ENCODE measurements at regions not wholly inside any gene's neighbourhood (a gene's known extent, or its start where the extent isn't known, plus 50 kb on each side); places are given as distances from the start of the nearest gene placed in this dataset.
"Not testable (repeated sequence)": the region's sequence is repeated elsewhere in the genome, so short reads cannot be mapped to it uniquely, and the experiment has no call there.

GRCh38 chr6:8934318-8934717 is 499.0 kb upstream of the SLC35B3 start:
- Histone ChIP-seq H3K9me3 (ENCODE audit: control insufficient read depth in 2 of 2, low read length in 2 of 2) (no peaks in the 10 kb centered on the region), H3K36me3 (ENCODE audit: control insufficient read depth in 2 of 2, insufficient read depth in 2 of 2, low read length in 2 of 2) (no peaks in the 10 kb centered on the region), H3K27me3 (ENCODE audit: control insufficient read depth in 1 of 2, insufficient read depth in 2 of 2, low read length in 2 of 2) (no peaks in the 10 kb centered on the region), H3K4me3 (ENCODE audit: low read length in 2 of 2) (no peak overlapping the region), H3K9ac (ENCODE audit: low read length in 2 of 2) (no peak overlapping the region), H3K27ac (ENCODE audit: low read length) (no peak overlapping the region), H3K4me1 (ENCODE audit: control insufficient read depth, insufficient read depth, low read length) (no peaks in the 10 kb centered on the region)

- Histone ChIP-seq H3K4me3 (ENCODE audit: low read length in 2 of 2) (no peak overlapping the region), H3K27me3 (ENCODE audit: control insufficient read depth in 1 of 2, insufficient read depth in 2 of 2, low read length in 2 of 2) (no peaks in the 10 kb centered on the region), H3K4me1 (ENCODE audit: control insufficient read depth, insufficient read depth, low read length) (no peaks in the 10 kb centered on the region), H3K27ac (ENCODE audit: low read length) (no peak overlapping the region), H3K9me3 (ENCODE audit: control insufficient read depth in 2 of 2, low read length in 2 of 2) (no peaks in the 10 kb centered on the region), H3K9ac (ENCODE audit: low read length in 2 of 2) (no peak overlapping the region), H3K36me3 (ENCODE audit: control insufficient read depth in 2 of 2, insufficient read depth in 2 of 2, low read length in 2 of 2) (no peaks in the 10 kb centered on the region)
Observed at GRCh38 chr6:8930009-8930408, 494.7 kb upstream of the SLC35B3 start.

- H3K9ac ChIP-seq (ENCODE audit: low read length in 2 of 2); H3K36me3 ChIP-seq (ENCODE audit: control insufficient read depth in 2 of 2, insufficient read depth in 2 of 2, low read length in 2 of 2); H3K4me1 ChIP-seq (ENCODE audit: control insufficient read depth, insufficient read depth, low read length); H3K27me3 ChIP-seq (ENCODE audit: control insufficient read depth in 1 of 2, insufficient read depth in 2 of 2, low read length in 2 of 2); H3K4me3 ChIP-seq (ENCODE audit: low read length in 2 of 2); H3K27ac ChIP-seq (ENCODE audit: low read length); H3K9me3 ChIP-seq (ENCODE audit: control insufficient read depth in 2 of 2, low read length in 2 of 2): not testable (repeated sequence)
Observed at GRCh38 chr6:8920244-8920643, 484.9 kb upstream of the SLC35B3 start.

GRCh38 chr6:8918196-8918595 is 482.9 kb upstream of the SLC35B3 start:
- Histone ChIP-seq H3K36me3 (ENCODE audit: control insufficient read depth in 2 of 2, insufficient read depth in 2 of 2, low read length in 2 of 2) (no peaks in the 10 kb centered on the region), H3K4me3 (ENCODE audit: low read length in 2 of 2) (no peak overlapping the region), H3K27me3 (ENCODE audit: control insufficient read depth in 1 of 2, insufficient read depth in 2 of 2, low read length in 2 of 2) (no peaks in the 10 kb centered on the region), H3K9ac (ENCODE audit: low read length in 2 of 2) (no peak overlapping the region), H3K9me3 (ENCODE audit: control insufficient read depth in 2 of 2, low read length in 2 of 2) (peaks cover 0 to 5% of the 10 kb centered on the region in 2 donors), H3K4me1 (ENCODE audit: control insufficient read depth, insufficient read depth, low read length) (no peaks in the 10 kb centered on the region), H3K27ac (ENCODE audit: low read length) (no peak overlapping the region)

- Histone ChIP-seq H3K27me3 (ENCODE audit: control insufficient read depth in 1 of 2, insufficient read depth in 2 of 2, low read length in 2 of 2) (no peaks in the 10 kb centered on the region), H3K9ac (ENCODE audit: low read length in 2 of 2) (no peak overlapping the region), H3K9me3 (ENCODE audit: control insufficient read depth in 2 of 2, low read length in 2 of 2) (peaks cover 0 to 5% of the 10 kb centered on the region in 2 donors), H3K27ac (ENCODE audit: low read length) (no peak overlapping the region), H3K4me3 (ENCODE audit: low read length in 2 of 2) (no peak overlapping the region), H3K4me1 (ENCODE audit: control insufficient read depth, insufficient read depth, low read length) (no peaks in the 10 kb centered on the region), H3K36me3 (ENCODE audit: control insufficient read depth in 2 of 2, insufficient read depth in 2 of 2, low read length in 2 of 2) (no peaks in the 10 kb centered on the region)
Observed at GRCh38 chr6:8914700-8915099, 479.4 kb upstream of the SLC35B3 start.

GRCh38 chr6:8908638-8909037 is 473.3 kb upstream of the SLC35B3 start:
- Histone ChIP-seq H3K4me3 (ENCODE audit: low read length in 2 of 2) (no peak overlapping the region), H3K36me3 (ENCODE audit: control insufficient read depth in 2 of 2, insufficient read depth in 2 of 2, low read length in 2 of 2) (no peaks in the 10 kb centered on the region), H3K4me1 (ENCODE audit: control insufficient read depth, insufficient read depth, low read length) (no peaks in the 10 kb centered on the region), H3K9me3 (ENCODE audit: control insufficient read depth in 2 of 2, low read length in 2 of 2) (peaks cover 0 to under 1% of the 10 kb centered on the region in 2 donors), H3K9ac (ENCODE audit: low read length in 2 of 2) (no peak overlapping the region), H3K27ac (ENCODE audit: low read length) (no peak overlapping the region), H3K27me3 (ENCODE audit: control insufficient read depth in 1 of 2, insufficient read depth in 2 of 2, low read length in 2 of 2) (no peaks in the 10 kb centered on the region)

- Histone ChIP-seq H3K27ac (ENCODE audit: low read length) (no peak overlapping the region), H3K4me3 (ENCODE audit: low read length in 2 of 2) (no peak overlapping the region), H3K36me3 (ENCODE audit: control insufficient read depth in 2 of 2, insufficient read depth in 2 of 2, low read length in 2 of 2) (no peaks in the 10 kb centered on the region), H3K27me3 (ENCODE audit: control insufficient read depth in 1 of 2, insufficient read depth in 2 of 2, low read length in 2 of 2) (no peaks in the 10 kb centered on the region), H3K9ac (ENCODE audit: low read length in 2 of 2) (no peak overlapping the region), H3K4me1 (ENCODE audit: control insufficient read depth, insufficient read depth, low read length) (no peaks in the 10 kb centered on the region), H3K9me3 (ENCODE audit: control insufficient read depth in 2 of 2, low read length in 2 of 2) (no peaks in the 10 kb centered on the region)
Observed at GRCh38 chr6:8906699-8907098, 471.4 kb upstream of the SLC35B3 start.

- no peaks in the 10 kb centered on the region for H3K27me3 ChIP-seq (ENCODE audit: control insufficient read depth in 1 of 2, insufficient read depth in 2 of 2, low read length in 2 of 2)
- no peaks in the 10 kb centered on the region for H3K4me1 ChIP-seq (ENCODE audit: control insufficient read depth, insufficient read depth, low read length)
- H3K27ac ChIP-seq (ENCODE audit: low read length): no peak overlapping the region
- no peak overlapping the region for H3K4me3 ChIP-seq (ENCODE audit: low read length in 2 of 2)
- no peaks in the 10 kb centered on the region for H3K36me3 ChIP-seq (ENCODE audit: control insufficient read depth in 2 of 2, insufficient read depth in 2 of 2, low read length in 2 of 2)
- no peak overlapping the region for H3K9ac ChIP-seq (ENCODE audit: low read length in 2 of 2)
- H3K9me3 ChIP-seq (ENCODE audit: control insufficient read depth in 2 of 2, low read length in 2 of 2): no peaks in the 10 kb centered on the region
Observed at GRCh38 chr6:8905757-8906156, 470.4 kb upstream of the SLC35B3 start.

GRCh38 chr6:8904754-8905153 is 469.4 kb upstream of the SLC35B3 start:
- H3K27ac ChIP-seq (ENCODE audit: low read length): no peak overlapping the region

GRCh38 chr6:8900056-8900455 is 464.7 kb upstream of the SLC35B3 start:
- no peak overlapping the region for H3K27ac ChIP-seq (ENCODE audit: low read length)
- no peak overlapping the region for H3K4me3 ChIP-seq (ENCODE audit: low read length in 2 of 2)
- H3K9me3 ChIP-seq (ENCODE audit: control insufficient read depth in 2 of 2, low read length in 2 of 2): no peaks in the 10 kb centered on the region
- H3K36me3 ChIP-seq (ENCODE audit: control insufficient read depth in 2 of 2, insufficient read depth in 2 of 2, low read length in 2 of 2): no peaks in the 10 kb centered on the region
- H3K9ac ChIP-seq (ENCODE audit: low read length in 2 of 2): no peak overlapping the region
- H3K27me3 ChIP-seq (ENCODE audit: control insufficient read depth in 1 of 2, insufficient read depth in 2 of 2, low read length in 2 of 2): no peaks in the 10 kb centered on the region
- no peaks in the 10 kb centered on the region for H3K4me1 ChIP-seq (ENCODE audit: control insufficient read depth, insufficient read depth, low read length)

More at GRCh38 chr6:8904754-8905153, 469.4 kb upstream of the SLC35B3 start:
- Histone ChIP-seq H3K4me3 (ENCODE audit: low read length in 2 of 2) (no peak overlapping the region), H3K9ac (ENCODE audit: low read length in 2 of 2) (no peak overlapping the region), H3K36me3 (ENCODE audit: control insufficient read depth in 2 of 2, insufficient read depth in 2 of 2, low read length in 2 of 2) (no peaks in the 10 kb centered on the region), H3K27me3 (ENCODE audit: control insufficient read depth in 1 of 2, insufficient read depth in 2 of 2, low read length in 2 of 2) (no peaks in the 10 kb centered on the region), H3K9me3 (ENCODE audit: control insufficient read depth in 2 of 2, low read length in 2 of 2) (no peaks in the 10 kb centered on the region), H3K4me1 (ENCODE audit: control insufficient read depth, insufficient read depth, low read length) (no peaks in the 10 kb centered on the region)

- Histone ChIP-seq H3K36me3 (ENCODE audit: control insufficient read depth in 2 of 2, insufficient read depth in 2 of 2, low read length in 2 of 2) (no peaks in the 10 kb centered on the region), H3K9ac (ENCODE audit: low read length in 2 of 2) (no peak overlapping the region), H3K4me1 (ENCODE audit: control insufficient read depth, insufficient read depth, low read length) (no peaks in the 10 kb centered on the region), H3K4me3 (ENCODE audit: low read length in 2 of 2) (no peak overlapping the region), H3K27ac (ENCODE audit: low read length) (no peak overlapping the region), H3K9me3 (ENCODE audit: control insufficient read depth in 2 of 2, low read length in 2 of 2) (no peaks in the 10 kb centered on the region), H3K27me3 (ENCODE audit: control insufficient read depth in 1 of 2, insufficient read depth in 2 of 2, low read length in 2 of 2) (no peaks in the 10 kb centered on the region)
Observed at GRCh38 chr6:8889514-8889913, 454.2 kb upstream of the SLC35B3 start.

Measured in stomach smooth muscle (tissue), 2 donors.